ENCODE measurements at regions not wholly inside any gene's neighbourhood (a gene's known extent, or its start where the extent isn't known, plus 50 kb on each side); places are given as distances from the start of the nearest gene placed in this dataset.

DNA sequence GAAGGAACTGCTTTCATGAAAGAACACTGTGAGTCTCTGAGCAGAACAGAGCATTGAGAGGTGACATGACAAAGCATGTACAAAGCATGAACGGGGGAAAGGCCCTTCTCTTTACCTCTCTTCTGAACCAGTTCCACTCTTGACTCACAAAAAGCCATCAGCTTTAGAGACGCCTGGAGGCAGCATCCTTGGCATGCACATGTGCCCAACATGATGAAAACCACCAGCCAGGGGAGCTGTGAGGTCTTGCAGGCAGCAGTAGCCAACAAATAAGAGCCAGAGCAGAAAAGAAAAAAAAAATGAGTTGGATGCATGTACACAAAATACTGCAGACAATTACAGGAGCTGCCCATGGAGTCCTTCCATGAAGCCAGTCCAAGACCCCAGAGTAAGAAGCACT, 95.5 kb upstream of the AGAP1 start:
- Histone ChIP-seq H3K4me3 (ENCODE audit: low read depth, low read length) (no peak overlapping the region), H4K12ac (ENCODE audit: low read depth, low read length) (no peak overlapping the region), H2AK5ac (ENCODE audit: low read length) (no peak overlapping the region), H3K27ac (ENCODE audit: low read depth, low read length) (no peak overlapping the region), H2BK12ac (ENCODE audit: low read length) (no peak overlapping the region), H3K79me2 (ENCODE audit: control insufficient read depth, insufficient read depth, low read length, poor library complexity) (no peaks in the 10 kb centered on the region), H3K23ac (ENCODE audit: low read length) (no peak overlapping the region), H2BK5ac (ENCODE audit: low read depth, low read length, poor library complexity) (no peak overlapping the region), H2BK120ac (ENCODE audit: insufficient read depth, low read length, poor library complexity) (no peak overlapping the region), H3K36me3 (ENCODE audit: control insufficient read depth in 1 of 2, insufficient read depth in 2 of 2, low read length in 2 of 2) (no peaks in the 10 kb centered on the region), H3K4me2 (ENCODE audit: low read length) (no peak overlapping the region), H3K9ac (ENCODE audit: low read length) (no peak overlapping the region), H3K18ac (ENCODE audit: low read length) (no peak overlapping the region), H3K4ac (ENCODE audit: low read depth, low read length) (no peak overlapping the region), H2AFZ (ENCODE audit: insufficient read depth, low read length, poor library complexity) (no peak overlapping the region), H3K79me1 (ENCODE audit: low read length) (no peaks in the 10 kb centered on the region), H3K4me1 (ENCODE audit: control insufficient read depth in 1 of 2, insufficient read depth in 2 of 2, low read length in 2 of 2) (peaks cover 6 to 8% of the 10 kb centered on the region in 2 experiments), H4K91ac (ENCODE audit: low read depth, low read length) (no peak overlapping the region), H3K27me3 (ENCODE audit: insufficient read depth, low read length) (no peaks in the 10 kb centered on the region), H3K14ac (ENCODE audit: low read length) (no peak overlapping the region), H3K9me3 (ENCODE audit: insufficient read depth, low read depth, low read length) (peaks cover 7% of the 10 kb centered on the region), H4K8ac (ENCODE audit: low read depth, low read length) (no peak overlapping the region)
- WGBS (ENCODE audit: extremely low coverage, insufficient coverage, insufficient read length) = no CpG with 5 or more reads among the region's 2 CpGs
- DNase-seq = peak in 1 of 2 donors; percentile 4

- Histone ChIP-seq H2AK5ac (ENCODE audit: low read length) (no peak overlapping the region), H3K18ac (ENCODE audit: low read length) (no peak overlapping the region), H3K27ac (ENCODE audit: low read depth, low read length) (no peak overlapping the region), H4K8ac (ENCODE audit: low read depth, low read length) (no peak overlapping the region), H3K36me3 (ENCODE audit: control insufficient read depth in 1 of 2, insufficient read depth in 2 of 2, low read length in 2 of 2) (no peaks in the 10 kb centered on the region), H2BK5ac (ENCODE audit: low read depth, low read length, poor library complexity) (no peak overlapping the region), H3K9me3 (ENCODE audit: insufficient read depth, low read depth, low read length) (peaks cover 7% of the 10 kb centered on the region), H3K23ac (ENCODE audit: low read length) (no peak overlapping the region), H3K4ac (ENCODE audit: low read depth, low read length) (no peak overlapping the region), H3K4me3 (ENCODE audit: low read depth, low read length) (no peak overlapping the region), H3K79me1 (ENCODE audit: low read length) (no peaks in the 10 kb centered on the region), H3K4me1 (ENCODE audit: control insufficient read depth in 1 of 2, insufficient read depth in 2 of 2, low read length in 2 of 2) (peaks cover 0 to 3% of the 10 kb centered on the region in 2 experiments), H3K27me3 (ENCODE audit: insufficient read depth, low read length) (no peaks in the 10 kb centered on the region), H2BK12ac (ENCODE audit: low read length) (no peak overlapping the region), H3K9ac (ENCODE audit: low read length) (no peak overlapping the region), H3K4me2 (ENCODE audit: low read length) (no peak overlapping the region), H4K91ac (ENCODE audit: low read depth, low read length) (no peak overlapping the region), H3K79me2 (ENCODE audit: control insufficient read depth, insufficient read depth, low read length, poor library complexity) (no peaks in the 10 kb centered on the region), H2BK120ac (ENCODE audit: insufficient read depth, low read length, poor library complexity) (no peak overlapping the region), H2AFZ (ENCODE audit: insufficient read depth, low read length, poor library complexity) (no peak overlapping the region), H4K12ac (ENCODE audit: low read depth, low read length) (no peak overlapping the region), H3K14ac (ENCODE audit: low read length) (no peak overlapping the region)
- no peak for DNase-seq
- WGBS (ENCODE audit: extremely low coverage, insufficient coverage, insufficient read length) = no CpG with 5 or more reads among the region's 1 CpG
Measured at GRCh38 chr2:235399895-235400294, 93.9 kb upstream of the AGAP1 start.

DNA sequence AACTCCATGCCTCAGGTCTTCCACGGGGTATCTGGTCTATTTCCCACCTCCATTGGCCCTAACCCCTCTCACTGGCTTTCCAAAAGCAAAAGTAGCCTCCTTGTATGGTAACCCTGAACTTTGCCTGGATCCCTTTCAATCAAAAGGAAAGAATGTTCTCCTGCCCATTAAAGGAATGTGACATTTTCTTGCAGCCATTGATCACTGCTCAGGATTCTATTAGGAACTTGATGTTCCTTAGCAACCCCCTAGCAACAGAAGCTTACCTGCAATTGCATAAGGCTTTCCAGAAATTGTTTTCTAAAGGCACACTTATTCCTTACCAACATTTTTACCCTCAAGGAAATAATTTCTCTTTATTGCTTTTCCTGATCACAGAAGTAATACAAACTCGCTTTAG, 91.4 kb upstream of the AGAP1 start:
- no peak overlapping the region for H2BK120ac ChIP-seq (ENCODE audit: insufficient read depth, low read length, poor library complexity)
- no peak overlapping the region for H2BK12ac ChIP-seq (ENCODE audit: low read length)
- no peaks in the 10 kb centered on the region for H3K79me1 ChIP-seq (ENCODE audit: low read length)
- peaks cover 0 to 3% of the 10 kb centered on the region in 2 experiments for H3K4me1 ChIP-seq (ENCODE audit: control insufficient read depth in 1 of 2, insufficient read depth in 2 of 2, low read length in 2 of 2)
- DNase-seq = no peak
- H2AK5ac ChIP-seq (ENCODE audit: low read length) = no peak overlapping the region
- peaks cover 7% of the 10 kb centered on the region for H3K9me3 ChIP-seq (ENCODE audit: insufficient read depth, low read depth, low read length)
- no peak overlapping the region for H2AFZ ChIP-seq (ENCODE audit: insufficient read depth, low read length, poor library complexity)
- no peak overlapping the region for H3K18ac ChIP-seq (ENCODE audit: low read length)
- H3K36me3 ChIP-seq (ENCODE audit: control insufficient read depth in 1 of 2, insufficient read depth in 2 of 2, low read length in 2 of 2) = no peaks in the 10 kb centered on the region
- no peak overlapping the region for H3K14ac ChIP-seq (ENCODE audit: low read length)
- H3K4me2 ChIP-seq (ENCODE audit: low read length) = no peak overlapping the region
- WGBS (ENCODE audit: extremely low coverage, insufficient coverage, insufficient read length) = no CpG with 5 or more reads among the region's 2 CpGs
- no peak overlapping the region for H3K9ac ChIP-seq (ENCODE audit: low read length)
- H3K4ac ChIP-seq (ENCODE audit: low read depth, low read length) = no peak overlapping the region
- no peak overlapping the region for H4K91ac ChIP-seq (ENCODE audit: low read depth, low read length)
- no peak overlapping the region for H3K23ac ChIP-seq (ENCODE audit: low read length)
- no peak overlapping the region for H4K12ac ChIP-seq (ENCODE audit: low read depth, low read length)
- no peak overlapping the region for H3K4me3 ChIP-seq (ENCODE audit: low read depth, low read length)
- no peak overlapping the region for H4K8ac ChIP-seq (ENCODE audit: low read depth, low read length)
- no peak overlapping the region for H2BK5ac ChIP-seq (ENCODE audit: low read depth, low read length, poor library complexity)
- no peaks in the 10 kb centered on the region for H3K27me3 ChIP-seq (ENCODE audit: insufficient read depth, low read length)
- H3K27ac ChIP-seq (ENCODE audit: low read depth, low read length) = no peak overlapping the region
- H3K79me2 ChIP-seq (ENCODE audit: control insufficient read depth, insufficient read depth, low read length, poor library complexity) = no peaks in the 10 kb centered on the region

- no peaks in the 10 kb centered on the region for H3K9me3 ChIP-seq (ENCODE audit: insufficient read depth, low read depth, low read length)
- H3K23ac ChIP-seq (ENCODE audit: low read length) = no peak overlapping the region
- no peak overlapping the region for H3K27ac ChIP-seq (ENCODE audit: low read depth, low read length)
- H3K4me2 ChIP-seq (ENCODE audit: low read length) = no peak overlapping the region
- no peak overlapping the region for H2BK120ac ChIP-seq (ENCODE audit: insufficient read depth, low read length, poor library complexity)
- H3K27me3 ChIP-seq (ENCODE audit: insufficient read depth, low read length) = no peaks in the 10 kb centered on the region
- H2BK12ac ChIP-seq (ENCODE audit: low read length) = no peak overlapping the region
- H3K14ac ChIP-seq (ENCODE audit: low read length) = no peak overlapping the region
- no peak overlapping the region for H4K91ac ChIP-seq (ENCODE audit: low read depth, low read length)
- no peaks in the 10 kb centered on the region for H3K4me1 ChIP-seq (ENCODE audit: control insufficient read depth in 1 of 2, insufficient read depth in 2 of 2, low read length in 2 of 2)
- H3K36me3 ChIP-seq (ENCODE audit: control insufficient read depth in 1 of 2, insufficient read depth in 2 of 2, low read length in 2 of 2) = no peaks in the 10 kb centered on the region
- no peak overlapping the region for H3K4ac ChIP-seq (ENCODE audit: low read depth, low read length)
- H3K9ac ChIP-seq (ENCODE audit: low read length) = no peak overlapping the region
- DNase-seq = no peak
- no peaks in the 10 kb centered on the region for H3K79me1 ChIP-seq (ENCODE audit: low read length)
- H3K79me2 ChIP-seq (ENCODE audit: control insufficient read depth, insufficient read depth, low read length, poor library complexity) = no peaks in the 10 kb centered on the region
- H2BK5ac ChIP-seq (ENCODE audit: low read depth, low read length, poor library complexity) = no peak overlapping the region
- no peak overlapping the region for H4K8ac ChIP-seq (ENCODE audit: low read depth, low read length)
- H2AFZ ChIP-seq (ENCODE audit: insufficient read depth, low read length, poor library complexity) = no peak overlapping the region
- no peak overlapping the region for H2AK5ac ChIP-seq (ENCODE audit: low read length)
- H4K12ac ChIP-seq (ENCODE audit: low read depth, low read length) = no peak overlapping the region
- WGBS (ENCODE audit: extremely low coverage, insufficient coverage, insufficient read length) = no CpG with 5 or more reads among the region's 11 CpGs
- H3K4me3 ChIP-seq (ENCODE audit: low read depth, low read length) = no peak overlapping the region
- no peak overlapping the region for H3K18ac ChIP-seq (ENCODE audit: low read length)
Measured at GRCh38 chr2:235405612-235406361, 88.1 kb upstream of the AGAP1 start.

Measured in trophoblast cell (in vitro differentiated cells and primary cell).